Activated CD4-positive, CD25-positive, alpha-beta regulatory T cell (primary cell): ENCODE measurements at regions not wholly inside any gene's neighbourhood (a gene's known extent, or its start where the extent isn't known, plus 50 kb on each side); places are given as distances from the start of the nearest gene placed in this dataset.

Source experiments
- DNase-seq, 4 experiments: peaks; one replicate each; lab custom pipeline; 2025; lab: John Stamatoyannopoulos, UW

- no peak for DNase-seq
Observed at GRCh38 chr5:1706021-1706420, 93.6 kb downstream of the MRPL36 start.

GRCh38 chr5:1704676-1705075 lies 95.0 kb downstream of the MRPL36 start:
- DNase-seq = no peak

GRCh38 chr5:1704266-1704665 lies 95.4 kb downstream of the MRPL36 start:
- DNase-seq = no peak

GRCh38 chr5:1703352-1704050 lies 96.1 kb downstream of the MRPL36 start:
- DNase-seq = no peak

GRCh38 chr5:1702318-1702717 lies 97.3 kb downstream of the MRPL36 start:
- no peak for DNase-seq

- no peak for DNase-seq
Observed at GRCh38 chr5:1701884-1702283, 97.8 kb downstream of the MRPL36 start.

GRCh38 chr5:1701216-1701864 lies 98.3 kb downstream of the MRPL36 start:
- no peak for DNase-seq

GRCh38 chr5:1699394-1699793 lies 100.2 kb downstream of the MRPL36 start:
- DNase-seq = no peak

GRCh38 chr5:1698589-1699316 lies 100.9 kb downstream of the MRPL36 start:
- no peak for DNase-seq

- DNase-seq = no peak
Observed at GRCh38 chr5:1692381-1692780, 107.3 kb downstream of the MRPL36 start.

- no peak for DNase-seq
Observed at GRCh38 chr5:1687301-1687970, 112.2 kb downstream of the MRPL36 start.

- DNase-seq = no peak
Observed at GRCh38 chr5:1686016-1686802, 113.4 kb downstream of the MRPL36 start.

GRCh38 chr5:1685066-1685465 lies 114.6 kb downstream of the MRPL36 start:
- DNase-seq = no peak

- DNase-seq = no peak
Observed at GRCh38 chr5:1681955-1682354, 117.7 kb downstream of the MRPL36 start.

- DNase-seq = no peak
Observed at GRCh38 chr5:1673042-1673677, 126.5 kb downstream of the MRPL36 start.

- DNase-seq = no peak
Observed at GRCh38 chr5:1672396-1672795, 127.2 kb downstream of the MRPL36 start.

GRCh38 chr5:1671351-1671750 lies 128.3 kb downstream of the MRPL36 start:
- no peak for DNase-seq

- no peak for DNase-seq
Observed at GRCh38 chr5:1670351-1670750, 129.3 kb downstream of the MRPL36 start.

GRCh38 chr5:1669276-1670155 lies 130.1 kb downstream of the MRPL36 start:
- DNase-seq = no peak

GRCh38 chr5:1668141-1668721 lies 131.4 kb downstream of the MRPL36 start:
- no peak for DNase-seq
